Neural cell (in vitro differentiated cells): ENCODE measurements at regions not wholly inside any gene's neighbourhood (a gene's known extent, or its start where the extent isn't known, plus 50 kb on each side); places are given as distances from the start of the nearest gene placed in this dataset.

Experiments used
- H2AFZ ChIP-seq: fragments of 200-600, 300-800 bp; sonication (generic), shearing (Covaris generic); 2 replicates; pipeline ENCODE4 v1.6.0; 2014; ENCODE audit warnings: low read depth, mild to moderate bottlenecking, antibody characterized with exemption, low read length, moderate library complexity
- H3F3A ChIP-seq: fragments of 200-600 bp; shearing (Covaris generic); 2 replicates; pipeline ENCODE4 v1.6.1; 2016; ENCODE audit warnings: mild to moderate bottlenecking, moderate library complexity, mixed read lengths, antibody characterized with exemption, low read length; ENCODE audit not compliant: insufficient read depth, poor library complexity, severe bottlenecking
- H3K27ac ChIP-seq: fragments of 200-600, 300-800 bp; sonication (generic), shearing (Covaris generic); 2 replicates; pipeline ENCODE4 v1.5.1; 2014; ENCODE audit warnings: mild to moderate bottlenecking, low read length, moderate library complexity
- H3K27me3 ChIP-seq: fragments of 300-800, 200-600 bp; sonication (generic), shearing (Covaris generic); 2 replicates; pipeline ENCODE4 v1.6.0; 2014; ENCODE audit warnings: mild to moderate bottlenecking, low read depth, low read length, moderate library complexity; ENCODE audit not compliant: insufficient read depth
- H3K36me3 ChIP-seq: fragments of 300-800, 200-600 bp; sonication (generic), shearing (Covaris generic); 2 replicates; pipeline ENCODE4 v1.5.1; 2014; ENCODE audit warnings: mild to moderate bottlenecking, antibody characterized with exemption, low read length, moderate library complexity; ENCODE audit not compliant: insufficient read depth
- H3K4me2 ChIP-seq: fragments of 300-800, 200-600 bp; sonication (generic), shearing (Covaris generic); 2 replicates; pipeline ENCODE4 v1.6.0; 2014; ENCODE audit warnings: mild to moderate bottlenecking, low read length
- H3K4me3 ChIP-seq: fragments of 300-800, 200-600 bp; sonication (generic), shearing (Covaris generic); 2 replicates; pipeline ENCODE4 v1.5.1; 2014; ENCODE audit warnings: mild to moderate bottlenecking, low read length, moderate library complexity
- H3K79me2 ChIP-seq: fragments of 200-600 bp; shearing (Covaris generic); replicated peaks from 2 replicates; pipeline ENCODE4 v1.6.0; 2014; ENCODE audit warnings: mild to moderate bottlenecking, low read length, moderate library complexity; ENCODE audit not compliant: insufficient read depth
- H3K9ac ChIP-seq: fragments of 300-800, 200-600 bp; sonication (generic), shearing (Covaris generic); 2 replicates; pipeline ENCODE4 v1.6.1; 2016; ENCODE audit warnings: mild to moderate bottlenecking, low read length, mixed read lengths
- H3K9me2 ChIP-seq: fragments of 200-600 bp; shearing (Covaris generic); 2 replicates; pipeline ENCODE4 v1.6.1; 2016; ENCODE audit warnings: mild to moderate bottlenecking, low read length, mixed read lengths; ENCODE audit not compliant: insufficient read depth
- H3K9me3 ChIP-seq: fragments of 200-600, 300-800 bp; sonication (generic), shearing (Covaris generic); 2 replicates; pipeline ENCODE4 v1.6.1; 2016; ENCODE audit warnings: mild to moderate bottlenecking, mixed run types, low read length, moderate library complexity, mixed read lengths
- H4K20me1 ChIP-seq: fragments of 200-600 bp; shearing (Covaris generic); 2 replicates; pipeline ENCODE4 v1.6.1; 2016; ENCODE audit warnings: mild to moderate bottlenecking, mixed run types; ENCODE audit not compliant: insufficient read depth
- EP300 ChIP-seq: fragments of 450-650 bp; conservative IDR thresholded peaks from 2 replicates; pipeline ENCODE4 v1.6.1; 2014; ENCODE audit warnings: antibody characterized with exemption, mild to moderate bottlenecking, moderate library complexity; ENCODE audit not compliant: poor library complexity, severe bottlenecking
- EZH2 ChIP-seq: fragments of 200-600, 300-800 bp; shearing (Covaris generic), sonication (generic); IDR thresholded peaks from 2 replicates; pipeline ENCODE4 v1.6.1; 2014; ENCODE audit warnings: antibody characterized with exemption, low read length, borderline replicate concordance, mild to moderate bottlenecking; ENCODE audit not compliant: insufficient read depth, poor library complexity, severe bottlenecking
- MXI1 ChIP-seq: fragments of 450-650 bp; conservative IDR thresholded peaks from 2 replicates; pipeline ENCODE4 v1.6.1; 2014; ENCODE audit warnings: antibody characterized with exemption, mild to moderate bottlenecking; ENCODE audit not compliant: poor library complexity, severe bottlenecking
- POLR2AphosphoS5 ChIP-seq: IDR thresholded peaks from 2 replicates; pipeline ENCODE4 v1.6.1; 2012
- RAD21 ChIP-seq: fragments of 450-650 bp; conservative IDR thresholded peaks from 2 replicates; pipeline ENCODE4 v1.6.1; 2014; ENCODE audit warnings: antibody characterized with exemption, mild to moderate bottlenecking, moderate library complexity
- SMC3 ChIP-seq: fragments of 450-650 bp; conservative IDR thresholded peaks from 2 replicates; pipeline ENCODE4 v1.6.1; 2014; ENCODE audit warnings: antibody characterized with exemption, mild to moderate bottlenecking, moderate library complexity; ENCODE audit not compliant: poor library complexity
- TAF1 ChIP-seq: IDR thresholded peaks from 2 replicates; pipeline ENCODE4 v1.6.1; 2012; ENCODE audit warnings: low read depth
- TF ChIP-seq, protein P1 (sequence below): IDR thresholded peaks from 2 replicates; pipeline ENCODE4 v1.6.1; 2012; ENCODE audit warnings: borderline replicate concordance
- TF ChIP-seq, protein P2 (sequence below): fragments of 450-650 bp; IDR thresholded peaks from 2 replicates; pipeline ENCODE4 v1.5.1; 2014; ENCODE audit warnings: antibody characterized with exemption, mild to moderate bottlenecking, moderate library complexity; ENCODE audit not compliant: poor library complexity, severe bottlenecking

DNA sequence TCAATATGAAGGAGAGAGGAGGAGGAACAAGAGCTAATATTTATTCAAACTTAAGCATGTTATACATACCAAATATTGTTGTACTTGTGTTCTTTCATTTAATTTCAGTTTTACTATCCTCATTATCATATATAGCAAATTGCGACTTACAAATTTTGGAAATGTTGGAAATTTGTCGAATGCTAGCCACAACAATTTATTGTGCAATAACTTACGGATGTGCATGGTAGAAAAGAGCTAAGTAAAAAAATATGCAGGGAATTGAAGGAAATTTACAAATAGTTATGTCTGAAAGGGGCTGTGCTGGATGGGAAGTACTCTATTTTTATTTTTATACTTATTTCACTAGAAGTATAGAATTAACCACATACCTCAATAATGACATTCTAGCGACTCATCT lies 376.3 kb downstream of the PCDH20 start:
- H3K79me2 ChIP-seq, result no peaks in the 10 kb centered on the region
- H3K4me3 ChIP-seq, result no peak overlapping the region
- H3K4me2 ChIP-seq, result no peak overlapping the region

DNA sequence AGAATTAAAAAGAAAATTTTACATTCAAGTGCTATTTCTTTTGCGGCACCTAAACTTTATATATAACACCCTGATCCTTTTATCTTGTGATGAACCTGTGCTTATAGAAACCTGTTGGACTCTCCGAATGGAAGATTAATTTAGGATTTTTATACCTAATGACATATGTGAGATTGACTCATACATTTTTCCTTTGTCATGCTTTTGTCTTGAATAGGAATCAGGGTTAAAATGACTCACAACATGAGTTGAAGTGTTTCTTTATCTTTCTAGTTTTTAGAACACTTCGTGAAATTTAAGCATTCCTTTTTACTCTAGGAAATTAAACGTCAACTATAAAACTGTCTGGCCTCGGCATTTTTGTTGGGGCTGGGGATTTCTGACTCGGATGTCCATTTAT lies 378.9 kb downstream of the PCDH20 start:
- H3F3A ChIP-seq, result no peaks in the 10 kb centered on the region
- H2AFZ ChIP-seq, result no peak overlapping the region
- H3K9me2 ChIP-seq, result no peaks in the 10 kb centered on the region
- H3K9ac ChIP-seq, result no peak overlapping the region
- TF ChIP-seq MXI1, result no peak
- no peak for TF ChIP-seq EZH2
- no peak for TF ChIP-seq TAF1
- TF ChIP-seq RAD21, result no peak
- TF ChIP-seq SMC3, result no peak
- no peak for TF ChIP-seq POLR2AphosphoS5
- TF ChIP-seq, protein P1, sequence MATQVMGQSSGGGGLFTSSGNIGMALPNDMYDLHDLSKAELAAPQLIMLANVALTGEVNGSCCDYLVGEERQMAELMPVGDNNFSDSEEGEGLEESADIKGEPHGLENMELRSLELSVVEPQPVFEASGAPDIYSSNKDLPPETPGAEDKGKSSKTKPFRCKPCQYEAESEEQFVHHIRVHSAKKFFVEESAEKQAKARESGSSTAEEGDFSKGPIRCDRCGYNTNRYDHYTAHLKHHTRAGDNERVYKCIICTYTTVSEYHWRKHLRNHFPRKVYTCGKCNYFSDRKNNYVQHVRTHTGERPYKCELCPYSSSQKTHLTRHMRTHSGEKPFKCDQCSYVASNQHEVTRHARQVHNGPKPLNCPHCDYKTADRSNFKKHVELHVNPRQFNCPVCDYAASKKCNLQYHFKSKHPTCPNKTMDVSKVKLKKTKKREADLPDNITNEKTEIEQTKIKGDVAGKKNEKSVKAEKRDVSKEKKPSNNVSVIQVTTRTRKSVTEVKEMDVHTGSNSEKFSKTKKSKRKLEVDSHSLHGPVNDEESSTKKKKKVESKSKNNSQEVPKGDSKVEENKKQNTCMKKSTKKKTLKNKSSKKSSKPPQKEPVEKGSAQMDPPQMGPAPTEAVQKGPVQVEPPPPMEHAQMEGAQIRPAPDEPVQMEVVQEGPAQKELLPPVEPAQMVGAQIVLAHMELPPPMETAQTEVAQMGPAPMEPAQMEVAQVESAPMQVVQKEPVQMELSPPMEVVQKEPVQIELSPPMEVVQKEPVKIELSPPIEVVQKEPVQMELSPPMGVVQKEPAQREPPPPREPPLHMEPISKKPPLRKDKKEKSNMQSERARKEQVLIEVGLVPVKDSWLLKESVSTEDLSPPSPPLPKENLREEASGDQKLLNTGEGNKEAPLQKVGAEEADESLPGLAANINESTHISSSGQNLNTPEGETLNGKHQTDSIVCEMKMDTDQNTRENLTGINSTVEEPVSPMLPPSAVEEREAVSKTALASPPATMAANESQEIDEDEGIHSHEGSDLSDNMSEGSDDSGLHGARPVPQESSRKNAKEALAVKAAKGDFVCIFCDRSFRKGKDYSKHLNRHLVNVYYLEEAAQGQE, result no peak
- TF ChIP-seq EP300, result no peak
- TF ChIP-seq, protein P2, sequence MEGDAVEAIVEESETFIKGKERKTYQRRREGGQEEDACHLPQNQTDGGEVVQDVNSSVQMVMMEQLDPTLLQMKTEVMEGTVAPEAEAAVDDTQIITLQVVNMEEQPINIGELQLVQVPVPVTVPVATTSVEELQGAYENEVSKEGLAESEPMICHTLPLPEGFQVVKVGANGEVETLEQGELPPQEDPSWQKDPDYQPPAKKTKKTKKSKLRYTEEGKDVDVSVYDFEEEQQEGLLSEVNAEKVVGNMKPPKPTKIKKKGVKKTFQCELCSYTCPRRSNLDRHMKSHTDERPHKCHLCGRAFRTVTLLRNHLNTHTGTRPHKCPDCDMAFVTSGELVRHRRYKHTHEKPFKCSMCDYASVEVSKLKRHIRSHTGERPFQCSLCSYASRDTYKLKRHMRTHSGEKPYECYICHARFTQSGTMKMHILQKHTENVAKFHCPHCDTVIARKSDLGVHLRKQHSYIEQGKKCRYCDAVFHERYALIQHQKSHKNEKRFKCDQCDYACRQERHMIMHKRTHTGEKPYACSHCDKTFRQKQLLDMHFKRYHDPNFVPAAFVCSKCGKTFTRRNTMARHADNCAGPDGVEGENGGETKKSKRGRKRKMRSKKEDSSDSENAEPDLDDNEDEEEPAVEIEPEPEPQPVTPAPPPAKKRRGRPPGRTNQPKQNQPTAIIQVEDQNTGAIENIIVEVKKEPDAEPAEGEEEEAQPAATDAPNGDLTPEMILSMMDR, result no peak
- no peak overlapping the region for H3K4me3 ChIP-seq
- H3K4me2 ChIP-seq, result no peak overlapping the region
- H4K20me1 ChIP-seq, result no peaks in the 10 kb centered on the region
- no peak overlapping the region for H3K27ac ChIP-seq
- H3K27me3 ChIP-seq, result no peaks in the 10 kb centered on the region
- H3K36me3 ChIP-seq, result no peaks in the 10 kb centered on the region
- no peaks in the 10 kb centered on the region for H3K79me2 ChIP-seq
- no peaks in the 10 kb centered on the region for H3K9me3 ChIP-seq

More for the DNA sequence above, 376.3 kb downstream of the PCDH20 start:
- Histone ChIP-seq H2AFZ (no peak overlapping the region), H3K27ac (no peak overlapping the region), H3K9me2 (no peaks in the 10 kb centered on the region), H4K20me1 (no peaks in the 10 kb centered on the region), H3K36me3 (no peaks in the 10 kb centered on the region), H3K9me3 (no peaks in the 10 kb centered on the region), H3K9ac (no peak overlapping the region), H3K27me3 (no peaks in the 10 kb centered on the region), H3F3A (no peaks in the 10 kb centered on the region)
- no peak for TF ChIP-seq TAF1
- no peak for TF ChIP-seq MXI1
- no peak for TF ChIP-seq RAD21

DNA sequence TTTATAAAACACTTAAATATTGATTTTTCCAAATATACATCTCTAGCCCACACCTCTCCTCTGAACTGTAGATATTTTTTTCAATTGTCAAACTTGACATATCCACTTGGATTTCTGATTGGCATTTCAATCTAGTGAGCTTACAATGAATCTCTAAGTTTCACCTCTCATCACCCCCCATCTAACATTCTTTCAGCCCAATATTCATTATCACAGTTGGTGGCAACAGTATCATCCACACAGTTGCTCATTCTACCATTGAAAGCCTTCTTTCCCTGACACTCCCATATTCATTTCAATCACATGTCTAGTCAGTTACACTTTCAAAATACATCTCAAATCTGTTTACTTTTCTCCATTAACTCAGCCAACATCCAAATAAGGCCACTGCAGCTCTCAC lies 385.2 kb downstream of the PCDH20 start:
- H3K9ac ChIP-seq, result peak overlapping the region; percentile 45
- TF ChIP-seq POLR2AphosphoS5, result peak; percentile 85
- TF ChIP-seq SMC3, result peak; percentile 12
- peak; percentile 17 for TF ChIP-seq RAD21
- peak; percentile 97 for TF ChIP-seq EP300
- TF ChIP-seq, protein P1, result peak; percentile 47
- no peak for TF ChIP-seq TAF1
- TF ChIP-seq EZH2, result no peak
- TF ChIP-seq, protein P2, result no peak
- no peak for TF ChIP-seq MXI1
- H4K20me1 ChIP-seq, result no peaks in the 10 kb centered on the region
- no peak overlapping the region for H2AFZ ChIP-seq
- no peaks in the 10 kb centered on the region for H3K9me3 ChIP-seq
- no peaks in the 10 kb centered on the region for H3K36me3 ChIP-seq
- H3K27me3 ChIP-seq, result no peaks in the 10 kb centered on the region
- peak overlapping the region; percentile 6 for H3K4me3 ChIP-seq
- peak overlapping the region; percentile 87 for H3K27ac ChIP-seq
- H3K9me2 ChIP-seq, result no peaks in the 10 kb centered on the region
- H3K4me2 ChIP-seq, result peak overlapping the region; percentile 14
- no peaks in the 10 kb centered on the region for H3K79me2 ChIP-seq
- H3F3A ChIP-seq, result no peaks in the 10 kb centered on the region
